Body of pancreas (tissue), 4 donors: ENCODE measurements at regions not wholly inside any gene's neighbourhood (a gene's known extent, or its start where the extent isn't known, plus 50 kb on each side); places are given as distances from the start of the nearest gene placed in this dataset.

Experiments
- ATAC-seq: fragments of 150-250 bp; one replicate; pipeline ENCODE4 v1.9.1; 2016
- DNase-seq, 4 donors: peaks; one replicate each; pipeline ENCODE4 v3.0.0-alpha.2; 2019
- H3K27ac ChIP-seq, 4 donors: fragments of 200-600 bp; sonication (generic); 1 replicate in 3 of 4; 2 replicates in 1 of 4; pipeline versions ENCODE4 v1.5.1 to v1.6.1; 2016 to 2019; ENCODE audit warnings: mild to moderate bottlenecking in 1 of 4, mixed read lengths in 1 of 4, moderate library complexity in 1 of 4
- H3K27me3 ChIP-seq, 2 donors: fragments of 200-600 bp; sonication (generic); one replicate each; pipeline ENCODE4 v1.6.0; 2016; ENCODE audit warnings: mild to moderate bottlenecking in 1 of 2
- H3K36me3 ChIP-seq, 2 donors: fragments of 200-600 bp; sonication (generic); replicated peaks in 1 of 2; 2 replicates each; pipeline ENCODE4 v1.5.1; 2016; ENCODE audit warnings: low read depth in 2 of 2; ENCODE audit not compliant: insufficient read depth in 1 of 2
- H3K4me1 ChIP-seq: fragments of 200-600 bp; sonication (generic); one replicate; pipeline ENCODE4 v1.6.0; 2016
- H3K4me3 ChIP-seq, 2 donors: fragments of 200-600 bp; sonication (generic); 1 replicate in 1 of 2; 2 replicates in 1 of 2; pipeline ENCODE4 v1.5.1; 2016 to 2019
- H3K9me3 ChIP-seq, 3 donors: fragments of 200-600 bp; sonication (generic); 1 replicate in 2 of 3; 2 replicates in 1 of 3; pipeline ENCODE4 v1.5.1; 2016
- POLR2A ChIP-seq, 3 donors: fragments of 450-650 bp; IDR thresholded peaks; one replicate each; pipeline ENCODE4 v1.6.1; 2016; ENCODE audit warnings: antibody characterized with exemption in 3 of 3, mild to moderate bottlenecking in 2 of 3
- WGBS, 2 donors: methylation state at CpG; one replicate each; pipeline ENCODE4 v1.1.5; 2017; 5-methylcytosine and 5-hydroxymethylcytosine counted together
- intact Hi-C: fragments of 100-400 bp; cut with DNase I; formaldehyde crosslinking; loops from one replicate; pipeline ENCODE4 v1.15.1; 2023
- TF ChIP-seq, protein P1 (sequence below), 7 experiments: fragments of 450-650 bp in 4 of 7; fragments of 200-600 bp in 3 of 7; sonication (generic) in 3 of 7; IDR thresholded peaks; one replicate each; pipeline ENCODE4 v1.5.1; 2016 to 2019; ENCODE audit warnings: antibody characterized with exemption in 7 of 7

DNA sequence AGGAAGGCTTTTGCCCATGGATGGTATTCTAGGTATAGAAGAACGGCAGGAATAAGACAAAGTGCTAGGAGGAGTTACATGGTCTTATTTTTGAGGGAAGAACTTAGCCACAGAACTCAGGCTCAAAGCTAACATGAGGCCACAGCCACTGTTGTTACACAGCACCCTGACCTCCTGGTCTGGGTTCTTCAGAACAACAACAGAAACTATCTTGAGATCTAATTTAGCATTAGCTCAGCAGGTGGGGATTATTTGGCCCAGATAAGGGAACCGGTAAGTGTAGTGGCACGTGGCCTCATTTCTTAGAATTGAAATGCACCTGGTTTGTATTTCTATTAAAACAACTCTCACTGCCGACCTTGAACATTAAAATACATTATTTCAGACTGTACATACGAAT lies 1168.7 kb upstream of the SEMA6A start:
- Histone ChIP-seq H3K27me3 (no peaks in the 10 kb centered on the region), H3K4me1 (no peaks in the 10 kb centered on the region), H3K9me3 (no peaks in the 10 kb centered on the region), H3K36me3 (no peaks in the 10 kb centered on the region), H3K27ac (no peak overlapping the region), H3K4me3 (no peak overlapping the region)
- WGBS, 2 donors: 43 to 44% methylated on average over 5 of the region's 5 CpGs
- no peak for TF ChIP-seq POLR2A (IDR thresholded peaks at IDR 0.05)
- TF ChIP-seq, protein P1, sequence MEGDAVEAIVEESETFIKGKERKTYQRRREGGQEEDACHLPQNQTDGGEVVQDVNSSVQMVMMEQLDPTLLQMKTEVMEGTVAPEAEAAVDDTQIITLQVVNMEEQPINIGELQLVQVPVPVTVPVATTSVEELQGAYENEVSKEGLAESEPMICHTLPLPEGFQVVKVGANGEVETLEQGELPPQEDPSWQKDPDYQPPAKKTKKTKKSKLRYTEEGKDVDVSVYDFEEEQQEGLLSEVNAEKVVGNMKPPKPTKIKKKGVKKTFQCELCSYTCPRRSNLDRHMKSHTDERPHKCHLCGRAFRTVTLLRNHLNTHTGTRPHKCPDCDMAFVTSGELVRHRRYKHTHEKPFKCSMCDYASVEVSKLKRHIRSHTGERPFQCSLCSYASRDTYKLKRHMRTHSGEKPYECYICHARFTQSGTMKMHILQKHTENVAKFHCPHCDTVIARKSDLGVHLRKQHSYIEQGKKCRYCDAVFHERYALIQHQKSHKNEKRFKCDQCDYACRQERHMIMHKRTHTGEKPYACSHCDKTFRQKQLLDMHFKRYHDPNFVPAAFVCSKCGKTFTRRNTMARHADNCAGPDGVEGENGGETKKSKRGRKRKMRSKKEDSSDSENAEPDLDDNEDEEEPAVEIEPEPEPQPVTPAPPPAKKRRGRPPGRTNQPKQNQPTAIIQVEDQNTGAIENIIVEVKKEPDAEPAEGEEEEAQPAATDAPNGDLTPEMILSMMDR (IDR thresholded peaks at IDR 0.05): no peak
- DNase-seq: no peak
- intact Hi-C loops: no loop called here
- no peak for ATAC-seq

GRCh38 chr5:117741655-117742206 lies 1167.1 kb upstream of the SEMA6A start:
- H3K27me3 ChIP-seq: no peaks in the 10 kb centered on the region
- H3K36me3 ChIP-seq: no peaks in the 10 kb centered on the region
- H3K27ac ChIP-seq: no peak overlapping the region
- no peaks in the 10 kb centered on the region for H3K9me3 ChIP-seq
- no peaks in the 10 kb centered on the region for H3K4me1 ChIP-seq
- no peak overlapping the region for H3K4me3 ChIP-seq
- WGBS, 2 donors: 48 to 50% methylated on average over 1 of the region's 1 CpG
- TF ChIP-seq POLR2A (IDR thresholded peaks at IDR 0.05): no peak
- TF ChIP-seq, protein P1 (IDR thresholded peaks at IDR 0.05): no peak
- intact Hi-C loops: no loop called here
- no peak for ATAC-seq
- DNase-seq: no peak

GRCh38 chr5:117740268-117740667 lies 1165.6 kb upstream of the SEMA6A start:
- TF ChIP-seq POLR2A (IDR thresholded peaks at IDR 0.05): no peak
- TF ChIP-seq, protein P1 (IDR thresholded peaks at IDR 0.05): no peak
- intact Hi-C loops: no loop called here
- Histone ChIP-seq H3K27ac (no peak overlapping the region), H3K4me1 (no peaks in the 10 kb centered on the region), H3K4me3 (no peak overlapping the region), H3K36me3 (no peaks in the 10 kb centered on the region), H3K9me3 (no peaks in the 10 kb centered on the region), H3K27me3 (no peaks in the 10 kb centered on the region)
- no peak for ATAC-seq
- DNase-seq: no peak

DNA sequence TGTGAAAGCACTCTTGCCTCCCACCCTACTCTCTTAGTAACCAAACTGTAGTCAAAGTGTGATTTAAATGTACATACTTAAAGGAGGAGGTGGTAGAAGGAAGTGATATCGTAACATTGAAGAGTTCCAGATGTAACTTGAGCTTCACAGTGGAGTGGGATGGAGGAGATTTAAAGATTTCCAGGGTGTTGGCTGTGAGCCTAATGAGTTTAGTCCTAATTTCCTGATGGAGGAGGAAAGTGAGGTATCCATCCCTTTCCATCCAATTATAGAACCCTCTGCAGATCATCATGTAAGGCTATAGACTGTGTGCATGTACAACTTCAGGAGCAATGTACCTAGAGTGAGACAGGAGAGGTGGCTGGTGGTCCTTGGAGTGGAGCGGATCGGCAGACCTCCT lies 1163.9 kb upstream of the SEMA6A start:
- no peak for ATAC-seq
- Histone ChIP-seq H3K9me3 (no peaks in the 10 kb centered on the region), H3K27ac (no peak overlapping the region), H3K4me3 (no peak overlapping the region), H3K27me3 (no peaks in the 10 kb centered on the region), H3K4me1 (no peaks in the 10 kb centered on the region), H3K36me3 (no peaks in the 10 kb centered on the region)
- 79 to 91% methylated on average over 3 of the region's 3 CpGs for WGBS, 2 donors
- intact Hi-C loops: no loop called here
- TF ChIP-seq, protein P1 (IDR thresholded peaks at IDR 0.05): no peak
- no peak for TF ChIP-seq POLR2A (IDR thresholded peaks at IDR 0.05)
- DNase-seq: no peak

- 65 to 72% methylated on average over 2 of the region's 2 CpGs for WGBS, 2 donors
- ATAC-seq (no peak), DNase-seq (no peak)
- TF ChIP-seq POLR2A (IDR thresholded peaks at IDR 0.05): no peak
- TF ChIP-seq, protein P1 (IDR thresholded peaks at IDR 0.05): no peak
- Histone ChIP-seq H3K36me3 (no peaks in the 10 kb centered on the region), H3K27me3 (no peaks in the 10 kb centered on the region), H3K9me3 (no peaks in the 10 kb centered on the region), H3K4me3 (no peak overlapping the region), H3K27ac (no peak overlapping the region), H3K4me1 (no peaks in the 10 kb centered on the region)
- intact Hi-C loops: no loop called here
Measured at GRCh38 chr5:117736698-117737097, 1162.1 kb upstream of the SEMA6A start.
